Cardiac fibroblast (primary cell): ENCODE measurements at regions not wholly inside any gene's neighbourhood (a gene's known extent, or its start where the extent isn't known, plus 50 kb on each side); places are given as distances from the start of the nearest gene placed in this dataset.
"Not testable (repeated sequence)": the region's sequence is repeated elsewhere in the genome, so short reads cannot be mapped to it uniquely, and the experiment has no call there.

Experiments used
- DNase-seq, 2 donors: peaks; one replicate each; pipeline versions ENCODE4 v3.0.0 to v3.0.0-alpha.2; 2010; ENCODE audit warnings: low read depth in 2 of 2
- H3K4me3 ChIP-seq, 2 donors: replicated peaks in 1 of 2; 1 replicate in 1 of 2; 2 replicates in 1 of 2; pipeline ENCODE4 v1.5.1; 2011; ENCODE audit warnings: low read depth in 2 of 2, low read length in 2 of 2, mild to moderate bottlenecking in 2 of 2, moderate library complexity in 1 of 2
- CTCF ChIP-seq: IDR thresholded peaks from one replicate; pipeline ENCODE4 v1.5.1; 2011; ENCODE audit warnings: low read depth, mild to moderate bottlenecking, low read length, inconsistent platforms

GRCh38 chr6:48610846-48611245 lies 499.8 kb upstream of the PTCHD4 start:
- no peak for TF ChIP-seq CTCF
- DNase-seq, result peak; percentile 59
- no peak overlapping the region for H3K4me3 ChIP-seq

DNA sequence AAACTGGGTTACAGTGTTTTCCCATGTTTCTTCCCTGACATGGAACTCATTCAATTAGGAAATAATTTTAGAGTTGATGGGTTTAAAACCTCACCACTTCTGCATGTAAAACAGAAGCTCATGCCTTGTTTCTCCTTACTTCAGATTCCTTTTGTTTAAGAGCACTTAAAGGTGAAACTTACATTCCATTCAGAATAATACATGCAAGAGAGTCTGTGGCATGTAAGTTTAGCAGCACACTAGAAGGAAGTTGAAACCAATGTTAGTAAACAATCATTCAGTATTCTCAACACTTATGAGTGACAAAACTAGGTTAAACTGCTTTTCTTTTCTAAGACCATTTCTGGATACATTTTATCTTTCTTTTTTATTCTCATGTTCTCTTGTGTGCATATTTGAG lies 495.6 kb upstream of the PTCHD4 start:
- TF ChIP-seq CTCF, result no peak

GRCh38 chr6:48597951-48598350 lies 487.0 kb upstream of the PTCHD4 start:
- no peak for TF ChIP-seq CTCF
- H3K4me3 ChIP-seq, result no peak overlapping the region
- peak in 1 of 2 donors; percentile 79 for DNase-seq

More for the DNA sequence above, 495.6 kb upstream of the PTCHD4 start:
- DNase-seq, result no peak
- H3K4me3 ChIP-seq, result no peak overlapping the region

DNA sequence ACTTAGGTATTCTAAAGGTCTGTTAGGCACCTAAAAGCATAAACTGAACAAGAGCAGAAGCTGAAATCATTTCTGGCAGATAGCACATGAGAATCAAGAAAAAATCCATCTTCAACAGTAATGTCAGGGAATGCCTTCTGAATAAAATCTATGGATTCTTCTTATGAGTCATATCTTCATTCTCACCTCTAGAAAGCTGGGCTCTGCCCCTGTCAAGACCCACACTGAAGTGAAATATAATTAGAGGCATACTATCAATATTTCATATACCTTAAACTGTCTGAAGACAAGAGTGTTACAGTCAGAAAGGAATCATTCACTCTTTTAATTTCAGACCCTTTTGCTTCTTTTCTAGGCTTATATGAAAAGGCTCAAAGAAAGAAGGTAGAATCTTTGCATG lies 485.8 kb upstream of the PTCHD4 start:
- no peak overlapping the region for H3K4me3 ChIP-seq
- no peak for TF ChIP-seq CTCF
- no peak for DNase-seq

DNA sequence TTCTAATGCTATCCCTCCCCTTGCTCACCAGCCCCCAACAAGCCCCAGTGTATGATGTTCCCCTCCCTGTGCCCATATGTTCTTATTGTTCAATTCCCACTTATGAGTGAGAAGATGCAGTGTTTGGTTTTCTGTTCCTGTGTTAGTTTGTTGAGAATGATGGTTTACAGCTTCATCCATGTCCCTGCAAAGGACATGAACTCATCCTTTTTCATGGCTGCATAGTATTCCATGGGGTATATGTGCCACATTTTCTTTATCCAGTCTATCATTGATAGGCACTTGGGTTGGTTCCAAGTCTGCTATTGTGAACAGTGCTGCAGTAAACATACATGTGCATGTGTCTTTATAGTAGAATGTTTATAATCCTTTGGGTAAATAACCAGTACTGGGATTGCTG lies 480.2 kb upstream of the PTCHD4 start:
- not testable (repeated sequence) for H3K4me3 ChIP-seq, DNase-seq

DNA sequence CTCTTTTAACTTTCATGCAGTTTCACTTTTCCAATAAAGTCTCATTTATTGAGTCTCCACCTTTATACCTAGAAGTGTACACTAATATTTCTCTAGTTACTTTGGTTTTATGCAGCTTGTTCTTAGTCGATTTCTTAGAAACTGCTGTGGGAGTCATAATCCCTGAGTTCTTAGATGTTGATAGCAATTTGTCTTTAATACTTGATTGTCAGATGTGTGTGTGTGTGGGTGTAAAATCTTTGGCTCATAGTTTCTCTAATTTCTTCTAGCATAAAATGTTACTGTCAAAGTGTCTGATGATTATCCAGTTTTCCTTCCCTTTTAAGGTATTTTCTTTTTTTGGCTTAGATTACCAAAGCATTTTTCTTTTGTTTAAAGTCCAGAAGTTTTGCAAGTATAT lies 473.8 kb upstream of the PTCHD4 start:
- TF ChIP-seq CTCF, result no peak
- no peak for DNase-seq
- H3K4me3 ChIP-seq, result no peak overlapping the region

- H3K4me3 ChIP-seq, result no peak overlapping the region
- no peak for DNase-seq
- TF ChIP-seq CTCF, result no peak
Observed at GRCh38 chr6:48570656-48571055, 459.7 kb upstream of the PTCHD4 start.

DNA sequence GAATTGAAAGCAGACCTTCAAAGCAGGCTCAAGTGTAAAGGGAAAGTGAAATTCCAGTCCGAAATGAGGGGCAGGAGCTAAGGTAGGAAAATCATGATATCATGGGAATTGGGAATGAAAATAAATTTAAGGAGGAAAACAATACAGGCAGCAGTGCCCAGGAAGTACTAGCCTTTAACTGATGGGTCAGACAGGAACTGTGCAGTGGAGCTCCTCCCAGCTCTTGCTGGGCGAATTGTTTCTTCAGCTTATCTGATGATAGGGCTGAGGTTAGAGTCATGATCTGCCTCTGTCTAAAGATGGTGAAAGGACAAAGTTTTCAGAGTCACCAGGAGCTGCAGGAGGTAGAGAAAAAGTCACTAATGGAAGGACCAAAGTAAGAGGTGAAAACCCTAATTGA lies 457.9 kb upstream of the PTCHD4 start:
- TF ChIP-seq CTCF, result no peak
- H3K4me3 ChIP-seq, result no peak overlapping the region
- DNase-seq, result peak in 1 of 2 donors; percentile 1
